ENCODE measurements at regions not wholly inside any gene's neighbourhood (a gene's known extent, or its start where the extent isn't known, plus 50 kb on each side); places are given as distances from the start of the nearest gene placed in this dataset.

GRCh38 chr3:4044619-4045018 lies 245.4 kb downstream of the LRRN1 start:
- Mint-ChIP-seq H3K27me3 (ENCODE audit: low read depth) (no peaks in the 10 kb centered on the region), H3K27ac (no peak overlapping the region), H3K4me3 (no peak overlapping the region), H3K9me3 (peaks cover 8% of the 10 kb centered on the region), H3K36me3 (no peaks in the 10 kb centered on the region), H3K4me1 (no peaks in the 10 kb centered on the region)
- POLR2A ChIA-PET: no interaction called here
- ATAC-seq (no peak), DNase-seq (ENCODE audit: low spot score) (no peak)
- CTCF ChIA-PET: no interaction called here
- TF ChIP-seq USF2 (CRISPR knock-in tag; IDR thresholded peaks at IDR 0.05): no peak
- TF ChIP-seq KAT7 (CRISPR knock-in tag; IDR thresholded peaks at IDR 0.05; ENCODE audit: borderline replicate concordance): no peak
- TF ChIP-seq ELF4 (CRISPR knock-in tag; IDR thresholded peaks at IDR 0.05; ENCODE audit: low read depth): no peak
- no peak for TF ChIP-seq CREM (CRISPR knock-in tag; IDR thresholded peaks at IDR 0.05)
- TF ChIP-seq JAZF1 (CRISPR knock-in tag; IDR thresholded peaks at IDR 0.05): no peak
- TF ChIP-seq ZNF138 (CRISPR knock-in tag; conservative IDR thresholded peaks at IDR 0.05): no peak
- TF ChIP-seq HMGA2 (CRISPR knock-in tag; IDR thresholded peaks at IDR 0.05): no peak
- no peak for TF ChIP-seq FOXJ3 (CRISPR knock-in tag; IDR thresholded peaks at IDR 0.05; ENCODE audit: borderline replicate concordance)
- no peak for TF ChIP-seq ZNF281 (CRISPR knock-in tag; IDR thresholded peaks at IDR 0.05)
- no peak for TF ChIP-seq ZNF396 (CRISPR knock-in tag; IDR thresholded peaks at IDR 0.05; ENCODE audit: borderline replicate concordance)
- TF ChIP-seq AR (CRISPR knock-in tag; IDR thresholded peaks at IDR 0.05): no peak
- no peak for TF ChIP-seq ZBTB43 (CRISPR knock-in tag; IDR thresholded peaks at IDR 0.05)

GRCh38 chr3:4045756-4046155 lies 246.5 kb downstream of the LRRN1 start:
- ChIA-PET CTCF (interaction anchor here (0.7 to 1.0 kb wide), 2 partner anchors 47 to 226 kb away, joined by 4 read pairs; no protein-coding TSS in a partner anchor), POLR2A (no interaction called here)
- no peaks in the 10 kb centered on the region for H3K4me1 Mint-ChIP-seq
- H3K36me3 Mint-ChIP-seq: no peaks in the 10 kb centered on the region
- H3K27ac Mint-ChIP-seq: no peak overlapping the region
- DNase-seq (ENCODE audit: low spot score) (no peak), ATAC-seq (no peak)
- no peak overlapping the region for H3K4me3 Mint-ChIP-seq
- no peaks in the 10 kb centered on the region for H3K27me3 Mint-ChIP-seq (ENCODE audit: low read depth)
- TF ChIP-seq JAZF1 (CRISPR knock-in tag; IDR thresholded peaks at IDR 0.05) (no peak), HMGXB4 (CRISPR knock-in tag; IDR thresholded peaks at IDR 0.05) (no peak)
- peaks cover 4% of the 10 kb centered on the region; the same call in 1 of the 2 replicates for H3K9me3 Mint-ChIP-seq

- ChIA-PET CTCF (no interaction called here), POLR2A (no interaction called here)
- DNase-seq (ENCODE audit: low spot score) (no peak), ATAC-seq (no peak)
- H3K4me3 Mint-ChIP-seq: no peak overlapping the region
- no peak overlapping the region for H3K27ac Mint-ChIP-seq
- peaks cover 12% of the 10 kb centered on the region for H3K9me3 Mint-ChIP-seq
- H3K36me3 Mint-ChIP-seq: no peaks in the 10 kb centered on the region
- H3K4me1 Mint-ChIP-seq: no peaks in the 10 kb centered on the region
- H3K27me3 Mint-ChIP-seq (ENCODE audit: low read depth): no peaks in the 10 kb centered on the region
- TF ChIP-seq ATF1 (CRISPR knock-in tag; IDR thresholded peaks at IDR 0.05) (no peak), ZNF416 (CRISPR knock-in tag; IDR thresholded peaks at IDR 0.05) (no peak), ZNF532 (CRISPR knock-in tag; IDR thresholded peaks at IDR 0.05; ENCODE audit: borderline replicate concordance) (no peak), TCF7 (CRISPR knock-in tag; IDR thresholded peaks at IDR 0.05; ENCODE audit: low read depth) (no peak)
Observed at GRCh38 chr3:4047366-4047765, 248.1 kb downstream of the LRRN1 start.
